ENCODE measurements at regions not wholly inside any gene's neighbourhood (a gene's known extent, or its start where the extent isn't known, plus 50 kb on each side); places are given as distances from the start of the nearest gene placed in this dataset.

DNA sequence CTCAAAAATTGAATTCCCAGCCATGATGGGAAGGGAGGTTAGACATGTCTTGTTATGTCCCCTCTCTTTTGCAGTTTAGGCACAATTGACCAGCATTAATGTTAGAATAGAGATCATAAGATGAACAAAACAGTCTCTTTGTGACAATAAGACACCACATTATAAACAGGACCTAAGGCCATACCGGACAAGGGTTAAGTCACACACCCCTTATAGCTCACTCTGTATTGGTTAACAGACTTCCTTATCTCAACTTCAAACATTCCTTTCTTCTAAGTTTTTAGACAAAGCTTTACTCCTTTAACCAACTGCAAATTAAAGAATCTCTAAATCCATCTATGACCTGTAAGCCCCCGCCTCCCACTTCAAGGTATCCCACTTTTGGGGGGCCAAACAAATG, 81.1 kb upstream of the CPM start:
- Histone ChIP-seq H3K36me3 (ENCODE audit: control insufficient read depth, low read length) (no peaks in the 10 kb centered on the region), H3K27ac (ENCODE audit: low read depth, low read length) (no peak overlapping the region), H3K4me2 (ENCODE audit: low read length) (no peak overlapping the region), H3K4me1 (ENCODE audit: control insufficient read depth, low read length) (no peaks in the 10 kb centered on the region), H4K20me1 (ENCODE audit: control insufficient read depth, insufficient read depth, low read depth, low read length) (no peaks in the 10 kb centered on the region), H3K9me2 (replicated peaks; ENCODE audit: control insufficient read depth, low read length) (no peaks in the 10 kb centered on the region), H3K4me3 (ENCODE audit: low read length) (no peak overlapping the region), H3K9me3 (ENCODE audit: control insufficient read depth, insufficient read depth, low read length) (no peaks in the 10 kb centered on the region), H3K27me3 (ENCODE audit: control insufficient read depth, low read length) (no peaks in the 10 kb centered on the region), H3K79me2 (ENCODE audit: control insufficient read depth, low read length) (no peaks in the 10 kb centered on the region), H3F3A (ENCODE audit: control insufficient read depth, insufficient read depth) (no peaks in the 10 kb centered on the region)
- no peak for TF ChIP-seq EZH2phosphoT487 (IDR thresholded peaks at IDR 0.05; ENCODE audit: borderline replicate concordance, low read length)
- TF ChIP-seq, protein P1, sequence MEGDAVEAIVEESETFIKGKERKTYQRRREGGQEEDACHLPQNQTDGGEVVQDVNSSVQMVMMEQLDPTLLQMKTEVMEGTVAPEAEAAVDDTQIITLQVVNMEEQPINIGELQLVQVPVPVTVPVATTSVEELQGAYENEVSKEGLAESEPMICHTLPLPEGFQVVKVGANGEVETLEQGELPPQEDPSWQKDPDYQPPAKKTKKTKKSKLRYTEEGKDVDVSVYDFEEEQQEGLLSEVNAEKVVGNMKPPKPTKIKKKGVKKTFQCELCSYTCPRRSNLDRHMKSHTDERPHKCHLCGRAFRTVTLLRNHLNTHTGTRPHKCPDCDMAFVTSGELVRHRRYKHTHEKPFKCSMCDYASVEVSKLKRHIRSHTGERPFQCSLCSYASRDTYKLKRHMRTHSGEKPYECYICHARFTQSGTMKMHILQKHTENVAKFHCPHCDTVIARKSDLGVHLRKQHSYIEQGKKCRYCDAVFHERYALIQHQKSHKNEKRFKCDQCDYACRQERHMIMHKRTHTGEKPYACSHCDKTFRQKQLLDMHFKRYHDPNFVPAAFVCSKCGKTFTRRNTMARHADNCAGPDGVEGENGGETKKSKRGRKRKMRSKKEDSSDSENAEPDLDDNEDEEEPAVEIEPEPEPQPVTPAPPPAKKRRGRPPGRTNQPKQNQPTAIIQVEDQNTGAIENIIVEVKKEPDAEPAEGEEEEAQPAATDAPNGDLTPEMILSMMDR (IDR thresholded peaks at IDR 0.05; ENCODE audit: low read depth, low read length, poor library complexity, severe bottlenecking) = no peak

DNA sequence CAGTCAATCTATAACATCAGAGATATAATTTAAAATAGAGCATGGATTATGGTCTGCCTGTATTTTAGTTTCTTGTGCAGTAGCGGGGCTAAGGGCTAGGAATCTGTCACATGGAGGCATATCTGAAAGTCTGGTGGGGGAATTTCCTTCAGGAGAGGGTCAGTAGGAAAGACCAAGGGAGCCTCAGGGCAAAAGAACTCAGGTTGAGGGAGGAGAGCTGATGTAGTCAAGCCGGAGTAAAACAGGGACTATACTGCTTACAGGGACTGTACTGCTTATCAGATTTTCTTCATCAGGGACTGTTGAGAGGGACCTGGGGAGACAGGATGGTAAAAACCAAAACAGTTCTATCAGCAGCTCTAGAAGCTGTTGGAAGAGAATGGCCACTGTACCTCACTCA, 82.0 kb upstream of the CPM start:
- no peaks in the 10 kb centered on the region for H3K9me3 ChIP-seq (ENCODE audit: control insufficient read depth, insufficient read depth, low read length)
- H3K36me3 ChIP-seq (ENCODE audit: control insufficient read depth, low read length) = no peaks in the 10 kb centered on the region
- no peaks in the 10 kb centered on the region for H3F3A ChIP-seq (ENCODE audit: control insufficient read depth, insufficient read depth)
- no peak overlapping the region for H3K4me2 ChIP-seq (ENCODE audit: low read length)
- no peak overlapping the region for H3K27ac ChIP-seq (ENCODE audit: low read depth, low read length)
- no peaks in the 10 kb centered on the region for H3K4me1 ChIP-seq (ENCODE audit: control insufficient read depth, low read length)
- H3K27me3 ChIP-seq (ENCODE audit: control insufficient read depth, low read length) = no peaks in the 10 kb centered on the region
- no peaks in the 10 kb centered on the region for H3K79me2 ChIP-seq (ENCODE audit: control insufficient read depth, low read length)
- H3K4me3 ChIP-seq (ENCODE audit: low read length) = no peak overlapping the region
- no peak for TF ChIP-seq EZH2phosphoT487 (IDR thresholded peaks at IDR 0.05; ENCODE audit: borderline replicate concordance, low read length)
- TF ChIP-seq, protein P1 (IDR thresholded peaks at IDR 0.05; ENCODE audit: low read depth, low read length, poor library complexity, severe bottlenecking) = no peak
- H3K9me2 ChIP-seq (replicated peaks; ENCODE audit: control insufficient read depth, low read length) = no peaks in the 10 kb centered on the region
- H4K20me1 ChIP-seq (ENCODE audit: control insufficient read depth, insufficient read depth, low read depth, low read length) = no peaks in the 10 kb centered on the region

DNA sequence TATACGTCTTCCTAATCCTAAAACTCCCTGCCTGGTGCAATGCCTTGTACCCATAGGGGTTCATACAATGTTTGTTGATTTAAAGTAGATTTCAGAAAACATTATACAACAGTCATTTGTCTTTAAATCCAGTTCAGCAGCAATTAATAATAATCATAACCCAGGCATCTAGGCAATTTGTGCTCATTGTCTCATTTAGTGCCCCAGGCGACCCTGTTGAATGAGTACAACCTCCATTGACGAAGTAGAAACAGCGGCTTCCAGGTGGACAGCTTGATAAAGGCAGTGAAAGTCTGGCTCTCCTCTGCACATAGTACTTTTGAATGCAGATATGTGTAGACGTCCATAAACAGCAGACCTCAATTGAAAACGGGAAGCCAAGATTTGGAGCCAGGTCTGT, 82.9 kb upstream of the CPM start:
- Histone ChIP-seq H3K9me3 (ENCODE audit: control insufficient read depth, insufficient read depth, low read length) (no peaks in the 10 kb centered on the region), H3K36me3 (ENCODE audit: control insufficient read depth, low read length) (no peaks in the 10 kb centered on the region), H3K79me2 (ENCODE audit: control insufficient read depth, low read length) (no peaks in the 10 kb centered on the region), H3K27me3 (ENCODE audit: control insufficient read depth, low read length) (no peaks in the 10 kb centered on the region), H3K4me2 (ENCODE audit: low read length) (no peak overlapping the region), H3K9me2 (replicated peaks; ENCODE audit: control insufficient read depth, low read length) (no peaks in the 10 kb centered on the region), H3K27ac (ENCODE audit: low read depth, low read length) (no peak overlapping the region), H4K20me1 (ENCODE audit: control insufficient read depth, insufficient read depth, low read depth, low read length) (no peaks in the 10 kb centered on the region), H3K4me3 (ENCODE audit: low read length) (no peak overlapping the region), H3F3A (ENCODE audit: control insufficient read depth, insufficient read depth) (no peaks in the 10 kb centered on the region), H3K4me1 (ENCODE audit: control insufficient read depth, low read length) (no peaks in the 10 kb centered on the region)
- no peak for TF ChIP-seq EZH2phosphoT487 (IDR thresholded peaks at IDR 0.05; ENCODE audit: borderline replicate concordance, low read length)
- TF ChIP-seq, protein P1 (IDR thresholded peaks at IDR 0.05; ENCODE audit: low read depth, low read length, poor library complexity, severe bottlenecking) = no peak

DNA sequence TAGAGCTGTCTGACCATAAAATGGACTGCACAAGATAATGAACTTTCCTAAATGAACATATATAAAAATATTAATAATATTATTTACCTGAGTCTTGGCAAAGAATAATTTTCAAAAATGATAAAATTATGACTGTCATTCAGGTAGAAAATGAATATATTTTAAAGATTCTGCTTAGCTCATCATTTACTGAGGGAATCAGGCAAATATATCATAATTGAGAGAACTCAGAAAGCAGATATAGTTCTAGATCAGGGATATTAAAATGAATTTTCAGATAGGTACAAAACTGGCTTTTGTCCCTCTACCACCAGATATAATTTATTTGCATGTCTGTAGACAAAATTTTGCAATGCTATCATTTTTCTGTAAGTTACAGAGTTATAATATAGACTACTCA, 86.1 kb upstream of the CPM start:
- no peaks in the 10 kb centered on the region for H3K4me1 ChIP-seq (ENCODE audit: control insufficient read depth, low read length)
- no peaks in the 10 kb centered on the region for H3K27me3 ChIP-seq (ENCODE audit: control insufficient read depth, low read length)
- H3K9me2 ChIP-seq (replicated peaks; ENCODE audit: control insufficient read depth, low read length) = no peaks in the 10 kb centered on the region
- H3K79me2 ChIP-seq (ENCODE audit: control insufficient read depth, low read length) = no peaks in the 10 kb centered on the region
- no peak for TF ChIP-seq EZH2phosphoT487 (IDR thresholded peaks at IDR 0.05; ENCODE audit: borderline replicate concordance, low read length)
- TF ChIP-seq, protein P1 (IDR thresholded peaks at IDR 0.05; ENCODE audit: low read depth, low read length, poor library complexity, severe bottlenecking) = no peak
- H4K20me1 ChIP-seq (ENCODE audit: control insufficient read depth, insufficient read depth, low read depth, low read length) = no peaks in the 10 kb centered on the region
- H3K36me3 ChIP-seq (ENCODE audit: control insufficient read depth, low read length) = no peaks in the 10 kb centered on the region
- H3F3A ChIP-seq (ENCODE audit: control insufficient read depth, insufficient read depth) = no peaks in the 10 kb centered on the region
- no peak overlapping the region for H3K4me2 ChIP-seq (ENCODE audit: low read length)
- no peaks in the 10 kb centered on the region for H3K9me3 ChIP-seq (ENCODE audit: control insufficient read depth, insufficient read depth, low read length)
- H3K27ac ChIP-seq (ENCODE audit: low read depth, low read length) = no peak overlapping the region
- no peak overlapping the region for H3K4me3 ChIP-seq (ENCODE audit: low read length)

Data from DOHH2 (cell line).